KMS-11 (cell line): ENCODE measurements at regions not wholly inside any gene's neighbourhood (a gene's known extent, or its start where the extent isn't known, plus 50 kb on each side); places are given as distances from the start of the nearest gene placed in this dataset.

ENCODE experiments used
- H2AFZ ChIP-seq: fragments of 200-600 bp; sonication (generic); 2 replicates; pipeline ENCODE4 v1.6.1; 2016; ENCODE audit warnings: antibody characterized with exemption, mixed run types, low read depth
- H3K27ac ChIP-seq: fragments of 200-600 bp; sonication (generic); 2 replicates; pipeline ENCODE4 v1.6.1; 2016; ENCODE audit warnings: mild to moderate bottlenecking, mixed run types
- H3K27me3 ChIP-seq: fragments of 200-600 bp; sonication (generic); 2 replicates; pipeline ENCODE4 v1.6.1; 2017; ENCODE audit warnings: mild to moderate bottlenecking, low read depth, mixed run types, moderate library complexity; ENCODE audit not compliant: insufficient read depth
- H3K36me3 ChIP-seq: fragments of 200-600 bp; sonication (generic); 2 replicates; pipeline ENCODE4 v1.6.1; 2017; ENCODE audit warnings: mild to moderate bottlenecking, mixed run types; ENCODE audit not compliant: insufficient read depth
- H3K4me1 ChIP-seq: fragments of 200-600 bp; sonication (generic); 2 replicates; pipeline ENCODE4 v1.6.1; 2016; ENCODE audit warnings: mild to moderate bottlenecking, low read depth, mixed run types; ENCODE audit not compliant: poor library complexity, severe bottlenecking
- H3K4me2 ChIP-seq: fragments of 200-600 bp; sonication (generic); 2 replicates; pipeline ENCODE4 v1.7.0; 2016; ENCODE audit warnings: mild to moderate bottlenecking, mixed run types
- H3K4me3 ChIP-seq: fragments of 200-600 bp; sonication (generic); IDR thresholded peaks from 2 replicates; pipeline ENCODE4 v1.6.1; 2017; ENCODE audit warnings: low read depth, low read length, mixed read lengths; ENCODE audit not compliant: insufficient read depth
- H3K79me2 ChIP-seq: fragments of 200-600 bp; sonication (generic); 2 replicates; pipeline ENCODE4 v1.6.1; 2016; ENCODE audit warnings: low read depth, mixed run types; ENCODE audit not compliant: insufficient read depth
- H3K9ac ChIP-seq: fragments of 200-600 bp; sonication (generic); 2 replicates; pipeline ENCODE4 v1.6.1; 2016; ENCODE audit warnings: mild to moderate bottlenecking, mixed run types
- H4K20me1 ChIP-seq: fragments of 200-600 bp; sonication (generic); 2 replicates; pipeline ENCODE4 v1.6.1; 2016; ENCODE audit warnings: mild to moderate bottlenecking, mixed run types; ENCODE audit not compliant: insufficient read depth
- TF ChIP-seq, protein P1 (sequence below): fragments of 200-600 bp; sonication (generic); conservative IDR thresholded peaks from 2 replicates; pipeline ENCODE4 v1.6.1; 2017; ENCODE audit warnings: low read depth, mild to moderate bottlenecking, antibody characterized with exemption, low read length, moderate library complexity, mixed read lengths

GRCh38 chr12:43261701-43262100, 290.3 kb downstream of the ADAMTS20 start:
- Histone ChIP-seq H3K4me1 (no peaks in the 10 kb centered on the region), H3K36me3 (no peaks in the 10 kb centered on the region), H3K9ac (no peak overlapping the region), H3K27me3 (no peaks in the 10 kb centered on the region), H3K4me2 (no peak overlapping the region), H4K20me1 (no peaks in the 10 kb centered on the region; the same call in 1 of the 2 replicates), H3K4me3 (no peak overlapping the region), H3K79me2 (no peaks in the 10 kb centered on the region), H3K27ac (no peak overlapping the region), H2AFZ (no peak overlapping the region)
- TF ChIP-seq, protein P1, sequence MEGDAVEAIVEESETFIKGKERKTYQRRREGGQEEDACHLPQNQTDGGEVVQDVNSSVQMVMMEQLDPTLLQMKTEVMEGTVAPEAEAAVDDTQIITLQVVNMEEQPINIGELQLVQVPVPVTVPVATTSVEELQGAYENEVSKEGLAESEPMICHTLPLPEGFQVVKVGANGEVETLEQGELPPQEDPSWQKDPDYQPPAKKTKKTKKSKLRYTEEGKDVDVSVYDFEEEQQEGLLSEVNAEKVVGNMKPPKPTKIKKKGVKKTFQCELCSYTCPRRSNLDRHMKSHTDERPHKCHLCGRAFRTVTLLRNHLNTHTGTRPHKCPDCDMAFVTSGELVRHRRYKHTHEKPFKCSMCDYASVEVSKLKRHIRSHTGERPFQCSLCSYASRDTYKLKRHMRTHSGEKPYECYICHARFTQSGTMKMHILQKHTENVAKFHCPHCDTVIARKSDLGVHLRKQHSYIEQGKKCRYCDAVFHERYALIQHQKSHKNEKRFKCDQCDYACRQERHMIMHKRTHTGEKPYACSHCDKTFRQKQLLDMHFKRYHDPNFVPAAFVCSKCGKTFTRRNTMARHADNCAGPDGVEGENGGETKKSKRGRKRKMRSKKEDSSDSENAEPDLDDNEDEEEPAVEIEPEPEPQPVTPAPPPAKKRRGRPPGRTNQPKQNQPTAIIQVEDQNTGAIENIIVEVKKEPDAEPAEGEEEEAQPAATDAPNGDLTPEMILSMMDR: no peak

- no peaks in the 10 kb centered on the region for H3K27me3 ChIP-seq
- no peaks in the 10 kb centered on the region for H3K4me1 ChIP-seq
- H3K27ac ChIP-seq: no peak overlapping the region
- TF ChIP-seq, protein P1: no peak
- no peak overlapping the region for H3K4me3 ChIP-seq
- H3K79me2 ChIP-seq: no peaks in the 10 kb centered on the region
- H4K20me1 ChIP-seq: no peaks in the 10 kb centered on the region
- H3K4me2 ChIP-seq: no peak overlapping the region
- no peak overlapping the region for H2AFZ ChIP-seq
- H3K36me3 ChIP-seq: no peaks in the 10 kb centered on the region
- no peak overlapping the region for H3K9ac ChIP-seq
These were observed 296.4 kb downstream of the ADAMTS20 start for GRCh38 chr12:43255522-43256111.

DNA sequence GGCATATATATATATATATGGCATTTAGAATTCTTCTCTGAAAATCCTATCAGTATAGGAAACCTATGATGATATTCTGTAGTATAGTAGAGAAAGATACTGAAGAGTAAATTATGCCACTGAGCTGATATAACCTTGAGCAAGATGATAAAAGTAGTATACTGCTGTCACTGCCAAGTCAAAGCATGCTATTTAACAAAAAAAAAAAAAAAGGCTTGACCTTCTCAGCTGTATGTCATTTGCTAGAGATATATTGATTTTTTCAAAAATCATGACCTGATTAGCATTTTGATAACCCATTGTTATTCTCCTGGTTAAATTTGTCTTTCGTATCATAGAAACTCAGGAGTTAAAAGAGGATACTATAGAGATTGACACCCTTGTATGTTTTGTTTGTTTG, 299.4 kb downstream of the ADAMTS20 start:
- TF ChIP-seq, protein P1: no peak
- Histone ChIP-seq H3K36me3 (no peaks in the 10 kb centered on the region), H3K4me3 (no peak overlapping the region), H3K27ac (no peak overlapping the region), H3K9ac (no peak overlapping the region), H3K4me2 (no peak overlapping the region), H2AFZ (no peak overlapping the region), H3K27me3 (no peaks in the 10 kb centered on the region), H3K4me1 (no peaks in the 10 kb centered on the region), H3K79me2 (no peaks in the 10 kb centered on the region), H4K20me1 (no peaks in the 10 kb centered on the region)

DNA sequence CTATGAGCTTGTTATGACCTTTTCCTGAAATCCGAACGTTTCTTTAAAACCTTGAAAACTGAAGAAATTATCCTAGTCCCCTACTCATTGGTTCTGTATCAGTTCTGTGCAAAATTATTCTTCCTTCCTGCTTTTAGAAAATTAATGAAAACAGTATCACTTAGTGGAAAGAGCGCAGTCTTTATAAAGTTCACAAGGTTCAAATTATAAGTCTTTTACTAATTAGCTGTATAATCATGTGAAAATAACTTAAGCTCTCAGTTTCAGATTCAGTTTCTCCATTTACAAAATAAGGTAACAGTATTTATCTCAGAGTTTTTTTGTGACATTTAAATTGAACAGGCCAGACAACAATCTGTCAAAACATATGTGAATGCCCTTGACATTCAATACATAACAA, 306.1 kb downstream of the ADAMTS20 start:
- Histone ChIP-seq H3K27me3 (no peaks in the 10 kb centered on the region), H3K4me3 (no peak overlapping the region), H3K79me2 (no peaks in the 10 kb centered on the region), H3K4me2 (no peak overlapping the region), H3K4me1 (no peaks in the 10 kb centered on the region), H3K36me3 (no peaks in the 10 kb centered on the region), H3K9ac (no peak overlapping the region), H3K27ac (no peak overlapping the region), H4K20me1 (no peaks in the 10 kb centered on the region), H2AFZ (no peak overlapping the region)
- TF ChIP-seq, protein P1: no peak
